Stimulated activated CD4-positive, alpha-beta T cell treated with anti-CD3 and anti-CD28 coated beads, Interleukin-1b, Interleukin-23, amount 100 ng/mL, for 48 hours (primary cell): ENCODE measurements at regions not wholly inside any gene's neighbourhood (a gene's known extent, or its start where the extent isn't known, plus 50 kb on each side); places are given as distances from the start of the nearest gene placed in this dataset.
"Not testable (repeated sequence)": the region's sequence is repeated elsewhere in the genome, so short reads cannot be mapped to it uniquely, and the experiment has no call there.

Experiments
- DNase-seq: peaks from one replicate; pipeline ENCODE4 v3.0.0-alpha.2; 2020

- DNase-seq: no peak
Observed at GRCh38 chr21:25234857-25235801, 372.2 kb downstream of the MRPL39 start.

GRCh38 chr21:25220954-25221353 lies 386.3 kb downstream of the MRPL39 start:
- DNase-seq: no peak

- no peak for DNase-seq
Observed at GRCh38 chr21:25220169-25220568, 387.1 kb downstream of the MRPL39 start.

GRCh38 chr21:25215698-25216384 lies 391.4 kb downstream of the MRPL39 start:
- no peak for DNase-seq

- DNase-seq: no peak
Observed at GRCh38 chr21:25214676-25215075, 392.6 kb downstream of the MRPL39 start.

- DNase-seq: no peak
Observed at GRCh38 chr21:25199944-25200343, 407.3 kb downstream of the MRPL39 start.

- DNase-seq: no peak
Observed at GRCh38 chr21:25191141-25191540, 416.1 kb downstream of the MRPL39 start.

- DNase-seq: no peak
Observed at GRCh38 chr21:25189497-25189896, 417.8 kb downstream of the MRPL39 start.

- DNase-seq: no peak
Observed at GRCh38 chr21:25188677-25189079, 418.6 kb downstream of the MRPL39 start.

- DNase-seq: no peak
Observed at GRCh38 chr21:25186273-25186672, 421.0 kb downstream of the MRPL39 start.

- no peak for DNase-seq
Observed at GRCh38 chr21:25183577-25183976, 423.7 kb downstream of the MRPL39 start.

GRCh38 chr21:25181690-25182089 lies 425.6 kb downstream of the MRPL39 start:
- DNase-seq: not testable (repeated sequence)

- DNase-seq: no peak
Observed at GRCh38 chr21:25179116-25179515, 428.2 kb downstream of the MRPL39 start.

GRCh38 chr21:25176637-25177412 lies 430.5 kb downstream of the MRPL39 start:
- DNase-seq: no peak

GRCh38 chr21:25175938-25176337 lies 431.3 kb downstream of the MRPL39 start:
- DNase-seq: no peak

- no peak for DNase-seq
Observed at GRCh38 chr21:25171438-25171837, 435.8 kb downstream of the MRPL39 start.

GRCh38 chr21:25170681-25171080 lies 436.6 kb downstream of the MRPL39 start:
- DNase-seq: no peak

- DNase-seq: no peak
Observed at GRCh38 chr21:25169370-25169769, 437.9 kb downstream of the MRPL39 start.

GRCh38 chr21:25166904-25167303 lies 440.4 kb downstream of the MRPL39 start:
- not testable (repeated sequence) for DNase-seq

- DNase-seq: no peak
Observed at GRCh38 chr21:25161571-25161970, 445.7 kb downstream of the MRPL39 start.

GRCh38 chr21:25155020-25155419 lies 452.3 kb downstream of the MRPL39 start:
- DNase-seq: not testable (repeated sequence)

- DNase-seq: no peak
Observed at GRCh38 chr21:25149022-25149421, 458.3 kb downstream of the MRPL39 start.

GRCh38 chr21:25139414-25139813 lies 467.9 kb downstream of the MRPL39 start:
- DNase-seq: no peak
